T-helper 2 cell treated with Interferon-gamma antibody and Interleukin-4, amounts not matched to agents 5 μg/mL and 100 μg/mL, for 36 hours (primary cell): ENCODE measurements at regions not wholly inside any gene's neighbourhood (a gene's known extent, or its start where the extent isn't known, plus 50 kb on each side); places are given as distances from the start of the nearest gene placed in this dataset.
A peak's percentile ranks its signal among the peaks of the same experiment; 100 is the strongest.

Experiments
- DNase-seq: peaks from one replicate; pipeline ENCODE4 v3.0.0; 2021; ENCODE audit warnings: low spot score
- H3K27ac Mint-ChIP-seq: one replicate; pipeline ENCODE4 v1.8.0; 2021; ENCODE audit warnings: mild to moderate bottlenecking, mixed read lengths
- H3K27me3 Mint-ChIP-seq: one replicate; pipeline ENCODE4 v1.8.0; 2021; ENCODE audit warnings: low read depth, mixed read lengths
- H3K36me3 Mint-ChIP-seq: one replicate; pipeline ENCODE4 v1.8.0; 2021; ENCODE audit warnings: low read depth, mixed read lengths
- H3K4me1 Mint-ChIP-seq: one replicate; pipeline ENCODE4 v1.8.0; 2021; ENCODE audit warnings: low read depth, mixed read lengths
- H3K4me3 Mint-ChIP-seq: one replicate; pipeline ENCODE4 v1.8.0; 2022; ENCODE audit warnings: mild to moderate bottlenecking, moderate library complexity, mixed read lengths
- H3K9me3 Mint-ChIP-seq: one replicate; pipeline ENCODE4 v1.8.0; 2021; ENCODE audit warnings: mixed read lengths

GRCh38 chr4:22336822-22337221 is 179.0 kb downstream of the ADGRA3 start:
- Mint-ChIP-seq H3K4me3 (no peak overlapping the region), H3K4me1 (no peaks in the 10 kb centered on the region), H3K9me3 (no peaks in the 10 kb centered on the region), H3K27me3 (no peaks in the 10 kb centered on the region), H3K27ac (no peak overlapping the region), H3K36me3 (no peaks in the 10 kb centered on the region)
- DNase-seq, result no peak

GRCh38 chr4:22334155-22334554 is 181.7 kb downstream of the ADGRA3 start:
- H3K27ac Mint-ChIP-seq, result no peak overlapping the region
- H3K36me3 Mint-ChIP-seq, result no peaks in the 10 kb centered on the region
- no peaks in the 10 kb centered on the region for H3K27me3 Mint-ChIP-seq
- H3K9me3 Mint-ChIP-seq, result no peaks in the 10 kb centered on the region
- H3K4me1 Mint-ChIP-seq, result no peaks in the 10 kb centered on the region
- no peak overlapping the region for H3K4me3 Mint-ChIP-seq
- DNase-seq, result no peak

GRCh38 chr4:22324422-22324821 is 191.4 kb downstream of the ADGRA3 start:
- no peak overlapping the region for H3K27ac Mint-ChIP-seq
- H3K4me1 Mint-ChIP-seq, result no peaks in the 10 kb centered on the region
- H3K27me3 Mint-ChIP-seq, result no peaks in the 10 kb centered on the region
- no peak for DNase-seq
- no peaks in the 10 kb centered on the region for H3K36me3 Mint-ChIP-seq
- no peaks in the 10 kb centered on the region for H3K9me3 Mint-ChIP-seq
- H3K4me3 Mint-ChIP-seq, result no peak overlapping the region

GRCh38 chr4:22323691-22324090 is 192.2 kb downstream of the ADGRA3 start:
- H3K27me3 Mint-ChIP-seq, result no peaks in the 10 kb centered on the region
- H3K4me1 Mint-ChIP-seq, result no peaks in the 10 kb centered on the region

GRCh38 chr4:22322996-22323395 is 192.9 kb downstream of the ADGRA3 start:
- Mint-ChIP-seq H3K36me3 (no peaks in the 10 kb centered on the region), H3K27ac (no peak overlapping the region), H3K27me3 (no peaks in the 10 kb centered on the region), H3K4me3 (no peak overlapping the region), H3K4me1 (no peaks in the 10 kb centered on the region), H3K9me3 (no peaks in the 10 kb centered on the region)
- no peak for DNase-seq

More at GRCh38 chr4:22323691-22324090, 192.2 kb downstream of the ADGRA3 start:
- no peak overlapping the region for H3K27ac Mint-ChIP-seq
- no peak overlapping the region for H3K4me3 Mint-ChIP-seq
- H3K9me3 Mint-ChIP-seq, result no peaks in the 10 kb centered on the region
- no peaks in the 10 kb centered on the region for H3K36me3 Mint-ChIP-seq
- DNase-seq, result no peak

- Mint-ChIP-seq H3K4me1 (no peaks in the 10 kb centered on the region), H3K9me3 (no peaks in the 10 kb centered on the region), H3K4me3 (no peak overlapping the region), H3K27ac (no peak overlapping the region), H3K27me3 (no peaks in the 10 kb centered on the region), H3K36me3 (no peaks in the 10 kb centered on the region)
- DNase-seq, result peak; percentile 11
Measured at GRCh38 chr4:22315628-22316027, 200.2 kb downstream of the ADGRA3 start.

- Mint-ChIP-seq H3K9me3 (no peaks in the 10 kb centered on the region), H3K27ac (no peak overlapping the region), H3K36me3 (no peaks in the 10 kb centered on the region), H3K4me1 (no peaks in the 10 kb centered on the region), H3K27me3 (no peaks in the 10 kb centered on the region), H3K4me3 (no peak overlapping the region)
- no peak for DNase-seq
Measured at GRCh38 chr4:22313976-22314375, 201.9 kb downstream of the ADGRA3 start.

GRCh38 chr4:22312113-22312512 is 203.8 kb downstream of the ADGRA3 start:
- Mint-ChIP-seq H3K36me3 (no peaks in the 10 kb centered on the region), H3K4me3 (no peak overlapping the region), H3K27ac (no peak overlapping the region), H3K4me1 (no peaks in the 10 kb centered on the region), H3K27me3 (no peaks in the 10 kb centered on the region), H3K9me3 (no peaks in the 10 kb centered on the region)
- DNase-seq, result no peak

GRCh38 chr4:22301253-22301652 is 214.6 kb downstream of the ADGRA3 start:
- H3K4me3 Mint-ChIP-seq, result no peak overlapping the region
- H3K36me3 Mint-ChIP-seq, result no peaks in the 10 kb centered on the region
- peaks cover 17% of the 10 kb centered on the region for H3K9me3 Mint-ChIP-seq

GRCh38 chr4:22299678-22300077 is 216.2 kb downstream of the ADGRA3 start:
- no peak overlapping the region for H3K4me3 Mint-ChIP-seq
- H3K36me3 Mint-ChIP-seq, result no peaks in the 10 kb centered on the region
- no peak for DNase-seq
- H3K9me3 Mint-ChIP-seq, result peaks cover 13% of the 10 kb centered on the region
- H3K27me3 Mint-ChIP-seq, result no peaks in the 10 kb centered on the region
- no peaks in the 10 kb centered on the region for H3K4me1 Mint-ChIP-seq
- H3K27ac Mint-ChIP-seq, result no peak overlapping the region

More at GRCh38 chr4:22301253-22301652, 214.6 kb downstream of the ADGRA3 start:
- DNase-seq, result no peak
- Mint-ChIP-seq H3K27me3 (no peaks in the 10 kb centered on the region), H3K4me1 (no peaks in the 10 kb centered on the region), H3K27ac (no peak overlapping the region)

GRCh38 chr4:22287631-22288030 is 228.2 kb downstream of the ADGRA3 start:
- H3K36me3 Mint-ChIP-seq, result no peaks in the 10 kb centered on the region
- no peak overlapping the region for H3K4me3 Mint-ChIP-seq
- peaks cover 4% of the 10 kb centered on the region for H3K9me3 Mint-ChIP-seq
- no peak for DNase-seq
- H3K4me1 Mint-ChIP-seq, result no peaks in the 10 kb centered on the region
- H3K27me3 Mint-ChIP-seq, result no peaks in the 10 kb centered on the region
- no peak overlapping the region for H3K27ac Mint-ChIP-seq

- no peaks in the 10 kb centered on the region for H3K36me3 Mint-ChIP-seq
- H3K4me1 Mint-ChIP-seq, result no peaks in the 10 kb centered on the region
- H3K4me3 Mint-ChIP-seq, result no peak overlapping the region
- no peak overlapping the region for H3K27ac Mint-ChIP-seq
- H3K27me3 Mint-ChIP-seq, result no peaks in the 10 kb centered on the region
- H3K9me3 Mint-ChIP-seq, result no peaks in the 10 kb centered on the region
- no peak for DNase-seq
Measured at GRCh38 chr4:22268350-22269025, 247.4 kb downstream of the ADGRA3 start.

GRCh38 chr4:22264261-22264660 is 251.6 kb downstream of the ADGRA3 start:
- no peak for DNase-seq
- H3K4me3 Mint-ChIP-seq, result no peak overlapping the region

GRCh38 chr4:22253431-22253830 is 262.4 kb downstream of the ADGRA3 start:
- Mint-ChIP-seq H3K27ac (no peak overlapping the region), H3K9me3 (no peaks in the 10 kb centered on the region), H3K4me1 (no peaks in the 10 kb centered on the region), H3K4me3 (no peak overlapping the region), H3K36me3 (no peaks in the 10 kb centered on the region), H3K27me3 (no peaks in the 10 kb centered on the region)
- no peak for DNase-seq

More at GRCh38 chr4:22264261-22264660, 251.6 kb downstream of the ADGRA3 start:
- H3K27ac Mint-ChIP-seq, result no peak overlapping the region
- H3K4me1 Mint-ChIP-seq, result peaks cover 4% of the 10 kb centered on the region
- no peaks in the 10 kb centered on the region for H3K27me3 Mint-ChIP-seq
- no peaks in the 10 kb centered on the region for H3K36me3 Mint-ChIP-seq
- peaks cover 19% of the 10 kb centered on the region for H3K9me3 Mint-ChIP-seq

- peaks cover 7% of the 10 kb centered on the region for H3K4me1 Mint-ChIP-seq
- no peaks in the 10 kb centered on the region for H3K36me3 Mint-ChIP-seq
- H3K4me3 Mint-ChIP-seq, result no peak overlapping the region
- DNase-seq, result no peak
- no peak overlapping the region for H3K27ac Mint-ChIP-seq
- H3K27me3 Mint-ChIP-seq, result peaks cover 3% of the 10 kb centered on the region
- no peaks in the 10 kb centered on the region for H3K9me3 Mint-ChIP-seq
Measured at GRCh38 chr4:22246847-22247246, 269.0 kb downstream of the ADGRA3 start.
